ENCODE measurements at regions not wholly inside any gene's neighbourhood (a gene's known extent, or its start where the extent isn't known, plus 50 kb on each side); places are given as distances from the start of the nearest gene placed in this dataset.

- Histone ChIP-seq H3K4ac (ENCODE audit: low read depth, low read length) (no peak overlapping the region), H4K20me1 (ENCODE audit: control insufficient read depth, insufficient read depth, insufficient read length) (no peaks in the 10 kb centered on the region), H3K27me3 (ENCODE audit: insufficient read depth, low read length) (no peaks in the 10 kb centered on the region), H3K23ac (ENCODE audit: insufficient read length, low read depth, low read length) (no peak overlapping the region), H3K27ac (ENCODE audit: insufficient read length, low read depth, low read length) (no peak overlapping the region), H2BK5ac (ENCODE audit: insufficient read length, low read length) (no peak overlapping the region), H2BK20ac (ENCODE audit: low read depth, low read length, poor library complexity, severe bottlenecking) (no peak overlapping the region), H3K4me2 (ENCODE audit: insufficient read depth, insufficient read length, low read length) (no peak overlapping the region), H3K9ac (ENCODE audit: extremely low read depth, insufficient read length, low read length) (no peak overlapping the region), H4K8ac (replicated peaks; ENCODE audit: insufficient read length, low read depth, low read length) (no peak overlapping the region), H3K56ac (ENCODE audit: insufficient read length, low read depth, low read length) (no peak overlapping the region), H4K91ac (ENCODE audit: insufficient read length, low read depth, low read length) (no peak overlapping the region), H3K79me2 (ENCODE audit: insufficient read depth, low read length) (no peaks in the 10 kb centered on the region), H3K79me1 (ENCODE audit: insufficient read depth, low read depth, low read length, poor library complexity, severe bottlenecking) (no peaks in the 10 kb centered on the region), H3K18ac (ENCODE audit: insufficient read length, low read depth, low read length) (no peak overlapping the region), H3K23me2 (ENCODE audit: insufficient read length, low read depth, low read length, poor library complexity, severe bottlenecking) (no peaks in the 10 kb centered on the region), H3K4me1 (ENCODE audit: insufficient read depth, low read length) (no peaks in the 10 kb centered on the region), H2AK5ac (ENCODE audit: insufficient read length, low read length) (no peak overlapping the region), H2AFZ (ENCODE audit: low read length) (no peak overlapping the region), H3T11ph (ENCODE audit: low read length) (no peak overlapping the region), H4K5ac (ENCODE audit: insufficient read length, low read depth, low read length) (no peak overlapping the region), H2BK15ac (ENCODE audit: low read depth, low read length) (no peak overlapping the region), H2BK120ac (ENCODE audit: low read depth, low read length, poor library complexity, severe bottlenecking) (no peak overlapping the region), H3K14ac (ENCODE audit: insufficient read depth, low read length) (no peak overlapping the region), H3K9me3 (ENCODE audit: control insufficient read depth, low read depth, low read length) (no peaks in the 10 kb centered on the region), H2BK12ac (ENCODE audit: insufficient read length, low read depth, low read length) (no peak overlapping the region)
- Mint-ChIP-seq H3K4me3 (no peak overlapping the region), H3K9me3 (peaks cover 0 to 8% of the 10 kb centered on the region in 2 experiments; a peak in 2 of 5 replicates), H3K4me1 (no peaks in the 10 kb centered on the region), H3K36me3 (ENCODE audit: insufficient read depth in 1 of 3, low read depth in 3 of 3) (peaks cover 0 to 3% (median 2%) of the 10 kb centered on the region in 3 experiments; a peak in 3 of 7 replicates), H3K27ac (no peak overlapping the region), H3K27me3 (ENCODE audit: low read depth) (no peaks in the 10 kb centered on the region)
- no peak for TF ChIP-seq CTCF (conservative IDR thresholded peaks at IDR 0.05)
- DNase-seq = no peak
Observed at GRCh38 chr5:130321931-130322330, 417.7 kb downstream of the CHSY3 start.
